Transverse colon (tissue), 4 donors: ENCODE measurements at regions not wholly inside any gene's neighbourhood (a gene's known extent, or its start where the extent isn't known, plus 50 kb on each side); places are given as distances from the start of the nearest gene placed in this dataset.

ENCODE experiments used
- EP300 ChIP-seq: sonication (generic); formaldehyde crosslinking; IDR thresholded peaks from one replicate; pipeline ENCODE4 v1.6.1; 2017; ENCODE audit warnings: antibody characterized with exemption, low read depth
- POLR2A ChIP-seq: fragments of 450-650 bp; IDR thresholded peaks from one replicate; pipeline ENCODE4 v1.6.1; 2016; ENCODE audit warnings: antibody characterized with exemption, mild to moderate bottlenecking, moderate library complexity
- POLR2AphosphoS5 ChIP-seq, 3 donors: sonication (generic); formaldehyde crosslinking; IDR thresholded peaks; one replicate each; pipeline ENCODE4 v1.6.1; 2016; ENCODE audit warnings: antibody characterized with exemption in 3 of 3
- TF ChIP-seq, protein P1 (sequence below), 5 experiments: fragments of 200-600 bp in 3 of 5; fragments of 450-650 bp in 2 of 5; sonication (generic) in 3 of 5; IDR thresholded peaks; 1 replicate in 2 of 5; 2 replicates in 3 of 5; pipeline ENCODE4 v1.5.1; 2016 to 2017; ENCODE audit warnings: antibody characterized with exemption in 5 of 5, inconsistent platforms in 3 of 5, mild to moderate bottlenecking in 2 of 5, moderate library complexity in 1 of 5

DNA sequence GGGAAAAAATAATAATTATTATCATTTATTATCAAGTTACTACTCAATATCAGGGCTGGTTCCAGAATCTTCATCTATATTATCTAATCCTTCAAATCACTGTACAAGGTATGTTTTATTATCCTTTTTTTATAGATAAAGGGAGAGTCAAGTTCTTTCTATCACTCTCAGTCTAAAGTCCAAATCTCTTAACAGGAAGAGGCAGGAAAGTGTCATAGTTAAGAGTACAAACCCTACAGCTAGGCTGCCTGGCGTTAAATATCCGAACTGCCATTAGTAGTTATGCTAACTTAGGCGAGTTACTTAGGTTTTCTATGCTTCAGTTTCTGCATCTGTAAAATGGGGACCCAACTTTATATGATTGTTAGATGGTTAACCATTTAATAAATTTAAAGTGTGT is 99.4 kb upstream of the CCDC91 start:
- TF ChIP-seq EP300: no peak
- TF ChIP-seq, protein P1, sequence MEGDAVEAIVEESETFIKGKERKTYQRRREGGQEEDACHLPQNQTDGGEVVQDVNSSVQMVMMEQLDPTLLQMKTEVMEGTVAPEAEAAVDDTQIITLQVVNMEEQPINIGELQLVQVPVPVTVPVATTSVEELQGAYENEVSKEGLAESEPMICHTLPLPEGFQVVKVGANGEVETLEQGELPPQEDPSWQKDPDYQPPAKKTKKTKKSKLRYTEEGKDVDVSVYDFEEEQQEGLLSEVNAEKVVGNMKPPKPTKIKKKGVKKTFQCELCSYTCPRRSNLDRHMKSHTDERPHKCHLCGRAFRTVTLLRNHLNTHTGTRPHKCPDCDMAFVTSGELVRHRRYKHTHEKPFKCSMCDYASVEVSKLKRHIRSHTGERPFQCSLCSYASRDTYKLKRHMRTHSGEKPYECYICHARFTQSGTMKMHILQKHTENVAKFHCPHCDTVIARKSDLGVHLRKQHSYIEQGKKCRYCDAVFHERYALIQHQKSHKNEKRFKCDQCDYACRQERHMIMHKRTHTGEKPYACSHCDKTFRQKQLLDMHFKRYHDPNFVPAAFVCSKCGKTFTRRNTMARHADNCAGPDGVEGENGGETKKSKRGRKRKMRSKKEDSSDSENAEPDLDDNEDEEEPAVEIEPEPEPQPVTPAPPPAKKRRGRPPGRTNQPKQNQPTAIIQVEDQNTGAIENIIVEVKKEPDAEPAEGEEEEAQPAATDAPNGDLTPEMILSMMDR (IDR thresholded peaks at IDR 0.05): peak in 1 of 5 experiments; percentile 32
- TF ChIP-seq POLR2AphosphoS5 (IDR thresholded peaks at IDR 0.05): no peak
- no peak for TF ChIP-seq POLR2A
